RWPE2 (cell line): ENCODE measurements at regions not wholly inside any gene's neighbourhood (a gene's known extent, or its start where the extent isn't known, plus 50 kb on each side); places are given as distances from the start of the nearest gene placed in this dataset.

Experiments used
- ATAC-seq: fragments of 200-7000 bp; cut with Tn5 transposase; 3 replicates; pipeline ENCODE4 v1.9.1; 2021; ENCODE audit warnings: low read depth
- DNase-seq: peaks from one replicate; pipeline ENCODE4 v3.0.0-alpha.2; 2020; ENCODE audit warnings: low spot score
- H3K27ac ChIP-seq: fragments of 450-650 bp; 2 replicates; pipeline ENCODE4 v1.5.1; 2017; ENCODE audit warnings: mild to moderate bottlenecking; ENCODE audit not compliant: poor library complexity, severe bottlenecking
- H3K27me3 ChIP-seq: fragments of 250-450 bp; sonication (Bioruptor Pico); 2 replicates; pipeline ENCODE4 v1.5.1; 2021; ENCODE audit warnings: mild to moderate bottlenecking, moderate library complexity; ENCODE audit not compliant: insufficient read depth, poor library complexity, severe bottlenecking
- H3K36me3 ChIP-seq: fragments of 250-450 bp; sonication (Bioruptor Pico); 2 replicates; pipeline ENCODE4 v1.5.1; 2020; ENCODE audit warnings: low read depth, mild to moderate bottlenecking, moderate library complexity
- H3K4me1 ChIP-seq: fragments of 250-450 bp; sonication (Bioruptor Pico); 2 replicates; pipeline ENCODE4 v1.5.1; 2021; ENCODE audit warnings: mild to moderate bottlenecking, moderate library complexity; ENCODE audit not compliant: insufficient read depth, poor library complexity, severe bottlenecking
- H3K4me3 ChIP-seq: fragments of 250-450 bp; sonication (Bioruptor Pico); 2 replicates; pipeline ENCODE4 v1.5.1; 2021; ENCODE audit warnings: mild to moderate bottlenecking, moderate library complexity; ENCODE audit not compliant: severe bottlenecking
- H3K9me3 ChIP-seq: fragments of 250-450 bp; sonication (Bioruptor Pico); 2 replicates; pipeline ENCODE4 v1.5.1; 2021; ENCODE audit warnings: mild to moderate bottlenecking, moderate library complexity; ENCODE audit not compliant: severe bottlenecking
- TF ChIP-seq, protein P1 (sequence below): fragments of 450-650 bp; IDR thresholded peaks from one replicate; pipeline ENCODE4 v1.5.1; 2017; ENCODE audit warnings: mild to moderate bottlenecking, moderate library complexity; ENCODE audit not compliant: poor library complexity, severe bottlenecking

GRCh38 chr14:71538288-71538687 is 393.9 kb upstream of the RGS6 start:
- Histone ChIP-seq H3K4me3 (no peak overlapping the region), H3K36me3 (0 out of 2 replicates have a peak, but pooled peaks cover 3% of the 10 kb centered on the region), H3K9me3 (no peaks in the 10 kb centered on the region), H3K27me3 (no peaks in the 10 kb centered on the region), H3K27ac (no peak overlapping the region), H3K4me1 (peaks cover 7% of the 10 kb centered on the region)
- no peak for ATAC-seq
- DNase-seq, result no peak
- TF ChIP-seq, protein P1, sequence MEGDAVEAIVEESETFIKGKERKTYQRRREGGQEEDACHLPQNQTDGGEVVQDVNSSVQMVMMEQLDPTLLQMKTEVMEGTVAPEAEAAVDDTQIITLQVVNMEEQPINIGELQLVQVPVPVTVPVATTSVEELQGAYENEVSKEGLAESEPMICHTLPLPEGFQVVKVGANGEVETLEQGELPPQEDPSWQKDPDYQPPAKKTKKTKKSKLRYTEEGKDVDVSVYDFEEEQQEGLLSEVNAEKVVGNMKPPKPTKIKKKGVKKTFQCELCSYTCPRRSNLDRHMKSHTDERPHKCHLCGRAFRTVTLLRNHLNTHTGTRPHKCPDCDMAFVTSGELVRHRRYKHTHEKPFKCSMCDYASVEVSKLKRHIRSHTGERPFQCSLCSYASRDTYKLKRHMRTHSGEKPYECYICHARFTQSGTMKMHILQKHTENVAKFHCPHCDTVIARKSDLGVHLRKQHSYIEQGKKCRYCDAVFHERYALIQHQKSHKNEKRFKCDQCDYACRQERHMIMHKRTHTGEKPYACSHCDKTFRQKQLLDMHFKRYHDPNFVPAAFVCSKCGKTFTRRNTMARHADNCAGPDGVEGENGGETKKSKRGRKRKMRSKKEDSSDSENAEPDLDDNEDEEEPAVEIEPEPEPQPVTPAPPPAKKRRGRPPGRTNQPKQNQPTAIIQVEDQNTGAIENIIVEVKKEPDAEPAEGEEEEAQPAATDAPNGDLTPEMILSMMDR, result no peak

DNA sequence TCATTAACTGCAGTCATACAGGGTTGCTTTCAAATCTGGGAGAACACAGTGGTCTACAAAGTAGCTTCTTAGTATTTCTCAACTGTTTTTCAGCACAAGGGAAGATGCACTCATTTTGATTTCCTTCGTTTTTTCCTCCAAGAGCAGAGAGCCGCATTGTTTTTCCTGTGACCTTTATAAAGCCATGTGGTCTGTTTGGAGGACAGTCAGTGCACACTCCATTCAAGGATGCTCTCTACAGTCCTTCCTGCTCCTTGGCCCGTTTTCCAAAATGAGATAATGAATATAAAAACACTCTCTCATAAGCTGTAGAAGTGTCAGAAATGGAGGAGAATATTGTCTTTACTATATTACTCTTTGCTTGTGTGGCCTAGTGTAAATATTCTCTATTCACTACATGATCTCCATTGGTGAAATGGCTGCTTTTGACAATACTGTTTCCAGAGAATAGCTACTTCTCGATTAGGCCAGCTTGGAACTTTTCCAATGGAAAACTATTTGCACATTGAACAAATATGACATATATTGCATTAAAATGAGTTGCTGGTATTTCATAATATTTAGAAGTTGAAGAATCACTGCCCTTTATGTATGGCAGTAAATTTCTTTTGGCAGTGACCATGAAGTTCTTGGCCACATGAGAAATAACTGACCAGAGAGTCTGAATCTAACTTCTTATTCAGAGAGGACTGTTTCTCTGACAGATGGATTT is 393.1 kb upstream of the RGS6 start:
- H3K36me3 ChIP-seq, result 0 out of 2 replicates have a peak, but pooled peaks cover 3% of the 10 kb centered on the region
- H3K27me3 ChIP-seq, result no peaks in the 10 kb centered on the region
- DNase-seq (no peak), ATAC-seq (no peak)
- H3K9me3 ChIP-seq, result no peaks in the 10 kb centered on the region
- TF ChIP-seq, protein P1, result no peak
- no peak overlapping the region for H3K27ac ChIP-seq
- no peak overlapping the region for H3K4me3 ChIP-seq
- H3K4me1 ChIP-seq, result peaks cover 7% of the 10 kb centered on the region

DNA sequence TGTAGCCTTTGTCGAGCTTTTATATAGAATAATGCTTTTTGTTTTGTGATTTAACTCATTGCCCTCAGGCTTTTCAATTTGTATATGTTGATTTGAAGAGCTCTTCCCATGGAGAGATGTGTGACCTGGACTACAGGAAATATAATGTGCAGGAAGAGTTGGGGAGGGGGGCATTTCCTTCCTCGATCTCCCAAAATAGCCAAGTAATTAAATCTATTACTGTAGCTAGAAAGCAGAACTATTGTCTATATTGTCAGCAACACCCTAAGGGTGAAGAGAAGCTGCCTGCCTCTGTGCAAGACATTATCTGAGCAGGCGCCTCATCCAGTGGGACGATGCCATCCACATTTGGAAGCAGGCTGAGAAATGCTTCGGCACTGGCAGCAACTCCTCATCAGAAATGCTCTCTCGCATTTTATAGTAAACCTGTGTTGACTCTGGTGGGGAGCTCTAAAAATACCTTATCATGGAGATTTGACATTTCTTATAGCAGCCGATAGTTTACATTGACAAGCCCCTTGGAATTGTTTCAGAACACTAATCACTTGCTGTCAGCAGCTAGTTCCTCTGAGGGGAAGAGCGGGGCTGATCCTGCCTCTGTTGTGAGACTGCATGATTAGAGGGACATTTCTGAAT is 392.5 kb upstream of the RGS6 start:
- DNase-seq (no peak), ATAC-seq (no peak)
- TF ChIP-seq, protein P1, result no peak
- Histone ChIP-seq H3K4me3 (no peak overlapping the region), H3K4me1 (peaks cover 7% of the 10 kb centered on the region), H3K27ac (no peak overlapping the region), H3K36me3 (0 out of 2 replicates have a peak, but pooled peaks cover 3% of the 10 kb centered on the region), H3K9me3 (no peaks in the 10 kb centered on the region), H3K27me3 (no peaks in the 10 kb centered on the region)

GRCh38 chr14:71541271-71541670 is 391.0 kb upstream of the RGS6 start:
- Histone ChIP-seq H3K27ac (no peak overlapping the region), H3K4me1 (peaks cover 7% of the 10 kb centered on the region), H3K4me3 (no peak overlapping the region), H3K36me3 (0 out of 2 replicates have a peak, but pooled peaks cover 3% of the 10 kb centered on the region), H3K9me3 (no peaks in the 10 kb centered on the region), H3K27me3 (no peaks in the 10 kb centered on the region)
- DNase-seq (no peak), ATAC-seq (no peak)
- TF ChIP-seq, protein P1, result no peak
